GM18505 (cell line): ENCODE measurements at regions not wholly inside any gene's neighbourhood (a gene's known extent, or its start where the extent isn't known, plus 50 kb on each side); places are given as distances from the start of the nearest gene placed in this dataset.

Source experiments
- ATAC-seq: cut with Tn5 transposase; IDR thresholded peaks from one replicate; pipeline ENCODE4 v1.9.1; 2021; ENCODE audit not compliant: unreplicated experiment
- POLR2A ChIP-seq: IDR thresholded peaks from 4 replicates; pipeline ENCODE4 v1.6.1; 2011; ENCODE audit warnings: borderline replicate concordance; ENCODE audit not compliant: insufficient read depth, insufficient read length; ENCODE audit errors: extremely low read depth

GRCh38 chr3:72533591-72534473, 314.4 kb downstream of the SHQ1 start:
- ATAC-seq: no peak

GRCh38 chr3:72530426-72530825, 317.8 kb downstream of the SHQ1 start:
- TF ChIP-seq POLR2A: no peak
- ATAC-seq: no peak

More at GRCh38 chr3:72533591-72534473, 314.4 kb downstream of the SHQ1 start:
- no peak for TF ChIP-seq POLR2A

- no peak for TF ChIP-seq POLR2A
- ATAC-seq: no peak
These were observed 319.2 kb downstream of the SHQ1 start for GRCh38 chr3:72529081-72529480.

DNA sequence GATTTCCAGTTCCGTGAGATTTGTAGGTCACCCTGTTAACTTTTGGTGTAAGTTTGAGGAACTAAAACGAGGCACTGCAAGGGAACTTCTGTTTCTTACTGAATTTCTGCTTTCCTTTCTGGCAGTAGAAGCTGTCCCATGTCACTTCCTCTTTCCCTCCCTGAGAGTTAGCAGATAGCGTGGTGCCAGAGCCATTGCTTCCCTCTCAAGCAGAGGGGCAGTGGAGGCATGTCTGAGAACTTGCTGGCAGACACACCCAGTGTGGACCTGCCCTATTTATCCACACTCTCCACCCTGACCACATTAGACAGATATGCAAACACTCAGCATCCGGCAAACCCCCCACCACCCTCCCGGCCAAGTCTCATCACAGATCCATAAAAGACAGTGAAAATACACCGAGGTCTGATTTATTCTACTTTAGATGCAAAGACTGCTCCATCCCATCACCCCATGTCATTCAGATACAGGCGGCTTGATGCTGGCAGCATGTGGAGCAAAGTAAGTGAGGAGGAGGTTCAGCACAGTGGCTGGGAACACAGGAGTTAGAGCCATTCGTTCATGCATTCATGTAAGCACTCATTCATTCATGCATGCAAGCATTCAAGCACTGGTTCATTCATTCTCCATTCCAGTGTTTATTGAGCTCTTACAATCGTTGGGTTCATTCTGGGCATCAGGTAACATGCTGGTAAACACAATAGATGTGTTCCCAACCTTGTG, 324.7 kb downstream of the SHQ1 start:
- TF ChIP-seq POLR2A: no peak
- peak; percentile 89 for ATAC-seq

GRCh38 chr3:72520690-72521308, 327.4 kb downstream of the SHQ1 start:
- TF ChIP-seq POLR2A: no peak
- ATAC-seq: peak; percentile 37

- no peak for TF ChIP-seq POLR2A
- ATAC-seq: no peak
These were observed 328.2 kb downstream of the SHQ1 start for GRCh38 chr3:72519946-72520604.

DNA sequence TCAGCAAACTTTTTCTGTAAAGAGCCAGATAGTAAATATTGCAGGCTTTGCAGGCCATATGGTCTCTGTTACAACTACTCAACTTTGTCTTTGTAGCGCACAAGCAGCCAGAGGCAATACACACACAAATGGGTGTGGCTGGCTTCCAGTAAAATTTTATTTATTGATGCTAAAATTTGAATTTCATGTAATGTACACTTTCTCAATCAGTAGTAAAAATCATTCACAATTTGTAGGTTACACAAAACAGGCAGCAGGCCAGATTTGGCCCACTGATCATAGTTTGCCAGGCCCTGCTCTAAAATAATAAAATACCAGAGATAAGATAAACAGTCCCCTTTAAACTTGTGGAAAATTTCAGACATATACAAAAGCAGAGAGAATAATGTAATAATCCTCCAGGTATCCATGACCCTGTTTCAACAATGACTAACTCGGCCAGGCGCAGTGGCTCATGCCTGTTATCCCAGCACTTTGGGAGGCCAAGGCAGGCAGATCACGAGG, 330.3 kb downstream of the SHQ1 start:
- no peak for ATAC-seq
- TF ChIP-seq POLR2A: no peak

DNA sequence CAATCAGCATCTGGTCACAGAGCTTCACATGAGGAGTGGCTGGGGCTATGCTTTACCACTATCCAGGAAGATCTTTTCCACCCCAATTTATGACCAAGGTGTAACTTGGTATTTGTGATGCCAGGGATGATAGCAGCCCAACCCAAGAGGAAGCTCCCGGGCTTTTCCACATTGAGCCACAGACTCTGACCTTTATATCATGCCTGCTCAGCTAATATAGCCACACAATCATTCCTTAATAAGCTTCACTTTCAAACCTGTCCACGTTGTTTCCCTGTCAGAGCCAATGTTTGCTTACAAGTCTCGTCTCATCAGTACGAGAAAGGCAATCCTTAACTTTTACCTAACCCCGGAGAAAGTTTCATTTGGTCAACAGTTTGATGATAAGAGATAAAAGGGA, 330.9 kb downstream of the SHQ1 start:
- no peak for TF ChIP-seq POLR2A
- no peak for ATAC-seq

DNA sequence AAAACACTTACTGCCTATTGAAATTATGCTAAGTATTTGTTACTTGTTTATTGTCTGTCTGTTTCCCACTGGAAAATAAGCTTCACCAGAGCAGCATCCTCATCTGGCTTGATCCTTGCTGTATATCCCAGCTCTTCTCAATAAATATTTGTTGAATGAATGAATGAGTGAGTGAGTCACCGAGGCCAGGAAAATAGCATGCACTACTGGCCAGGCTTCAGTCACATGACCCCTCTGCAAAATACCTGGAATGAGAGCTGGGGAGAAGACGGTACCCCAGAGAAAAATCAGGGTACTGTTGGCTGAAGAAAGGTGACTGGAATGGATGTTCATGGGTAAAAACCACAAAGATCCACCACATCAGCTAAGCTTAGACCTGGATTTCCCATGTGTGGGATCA, 331.9 kb downstream of the SHQ1 start:
- no peak for TF ChIP-seq POLR2A
- no peak for ATAC-seq

DNA sequence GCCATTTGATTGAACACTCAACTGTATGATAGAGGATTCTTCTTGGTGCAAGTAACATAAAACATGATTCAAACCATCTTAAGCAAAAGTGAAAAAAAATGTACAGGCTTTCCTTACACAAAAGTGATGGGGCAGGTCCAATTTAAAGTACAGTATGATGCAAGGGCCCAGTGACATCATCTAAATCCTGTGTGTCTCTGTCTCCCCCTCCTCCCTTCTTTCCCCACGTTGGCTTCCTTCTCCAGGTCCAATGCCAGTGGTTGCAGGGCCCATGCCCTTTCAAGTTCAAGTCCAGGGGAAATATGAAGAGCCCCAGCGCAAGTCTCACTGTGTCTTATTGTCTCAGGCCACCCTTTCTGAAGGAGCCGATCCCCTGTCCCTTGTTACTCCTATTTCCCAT, 332.3 kb downstream of the SHQ1 start:
- no peak for TF ChIP-seq POLR2A
- ATAC-seq: no peak

DNA sequence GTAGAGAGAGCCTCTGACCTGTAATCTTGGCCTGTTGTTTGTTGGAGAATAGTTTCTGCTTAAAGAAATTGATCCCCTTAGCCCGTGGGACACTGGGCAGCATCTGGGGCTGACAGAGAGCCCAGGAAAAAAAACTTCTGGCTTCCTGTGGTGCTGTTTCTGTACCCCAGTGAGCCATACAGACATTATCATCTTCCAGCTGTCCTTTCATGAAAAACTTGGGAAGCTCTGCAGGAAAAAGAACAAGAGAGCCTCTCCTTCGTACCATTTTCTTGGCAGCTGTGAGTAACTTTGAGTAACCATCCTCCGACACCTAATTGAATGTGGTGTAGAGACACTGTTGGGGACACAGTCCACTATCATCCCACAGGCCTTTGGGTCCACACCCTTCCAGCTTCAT, 333.0 kb downstream of the SHQ1 start:
- TF ChIP-seq POLR2A: no peak
- ATAC-seq: no peak

- ATAC-seq: no peak
These were observed 338.0 kb downstream of the SHQ1 start for GRCh38 chr3:72510247-72510646.

More at GRCh38 chr3:72510247-72510646, 338.0 kb downstream of the SHQ1 start:
- no peak for TF ChIP-seq POLR2A
